Neural cell (in vitro differentiated cells): ENCODE measurements at regions not wholly inside any gene's neighbourhood (a gene's known extent, or its start where the extent isn't known, plus 50 kb on each side); places are given as distances from the start of the nearest gene placed in this dataset.

Source experiments
- H2AFZ ChIP-seq: fragments of 200-600, 300-800 bp; sonication (generic), shearing (Covaris generic); 2 replicates; pipeline ENCODE4 v1.6.0; 2014; ENCODE audit warnings: low read depth, mild to moderate bottlenecking, antibody characterized with exemption, low read length, moderate library complexity
- H3F3A ChIP-seq: fragments of 200-600 bp; shearing (Covaris generic); 2 replicates; pipeline ENCODE4 v1.6.1; 2016; ENCODE audit warnings: mild to moderate bottlenecking, moderate library complexity, mixed read lengths, antibody characterized with exemption, low read length; ENCODE audit not compliant: insufficient read depth, poor library complexity, severe bottlenecking
- H3K27ac ChIP-seq: fragments of 200-600, 300-800 bp; sonication (generic), shearing (Covaris generic); 2 replicates; pipeline ENCODE4 v1.5.1; 2014; ENCODE audit warnings: mild to moderate bottlenecking, low read length, moderate library complexity
- H3K27me3 ChIP-seq: fragments of 300-800, 200-600 bp; sonication (generic), shearing (Covaris generic); 2 replicates; pipeline ENCODE4 v1.6.0; 2014; ENCODE audit warnings: mild to moderate bottlenecking, low read depth, low read length, moderate library complexity; ENCODE audit not compliant: insufficient read depth
- H3K36me3 ChIP-seq: fragments of 300-800, 200-600 bp; sonication (generic), shearing (Covaris generic); 2 replicates; pipeline ENCODE4 v1.5.1; 2014; ENCODE audit warnings: mild to moderate bottlenecking, antibody characterized with exemption, low read length, moderate library complexity; ENCODE audit not compliant: insufficient read depth
- H3K4me2 ChIP-seq: fragments of 300-800, 200-600 bp; sonication (generic), shearing (Covaris generic); 2 replicates; pipeline ENCODE4 v1.6.0; 2014; ENCODE audit warnings: mild to moderate bottlenecking, low read length
- H3K4me3 ChIP-seq: fragments of 300-800, 200-600 bp; sonication (generic), shearing (Covaris generic); 2 replicates; pipeline ENCODE4 v1.5.1; 2014; ENCODE audit warnings: mild to moderate bottlenecking, low read length, moderate library complexity
- H3K79me2 ChIP-seq: fragments of 200-600 bp; shearing (Covaris generic); replicated peaks from 2 replicates; pipeline ENCODE4 v1.6.0; 2014; ENCODE audit warnings: mild to moderate bottlenecking, low read length, moderate library complexity; ENCODE audit not compliant: insufficient read depth
- H3K9ac ChIP-seq: fragments of 300-800, 200-600 bp; sonication (generic), shearing (Covaris generic); 2 replicates; pipeline ENCODE4 v1.6.1; 2016; ENCODE audit warnings: mild to moderate bottlenecking, low read length, mixed read lengths
- H3K9me2 ChIP-seq: fragments of 200-600 bp; shearing (Covaris generic); 2 replicates; pipeline ENCODE4 v1.6.1; 2016; ENCODE audit warnings: mild to moderate bottlenecking, low read length, mixed read lengths; ENCODE audit not compliant: insufficient read depth
- H3K9me3 ChIP-seq: fragments of 200-600, 300-800 bp; sonication (generic), shearing (Covaris generic); 2 replicates; pipeline ENCODE4 v1.6.1; 2016; ENCODE audit warnings: mild to moderate bottlenecking, mixed run types, low read length, moderate library complexity, mixed read lengths
- H4K20me1 ChIP-seq: fragments of 200-600 bp; shearing (Covaris generic); 2 replicates; pipeline ENCODE4 v1.6.1; 2016; ENCODE audit warnings: mild to moderate bottlenecking, mixed run types; ENCODE audit not compliant: insufficient read depth
- CTCF ChIP-seq: fragments of 450-650 bp; IDR thresholded peaks from 2 replicates; pipeline ENCODE4 v1.5.1; 2014; ENCODE audit warnings: antibody characterized with exemption, mild to moderate bottlenecking, moderate library complexity; ENCODE audit not compliant: poor library complexity, severe bottlenecking
- EP300 ChIP-seq: fragments of 450-650 bp; conservative IDR thresholded peaks from 2 replicates; pipeline ENCODE4 v1.6.1; 2014; ENCODE audit warnings: antibody characterized with exemption, mild to moderate bottlenecking, moderate library complexity; ENCODE audit not compliant: poor library complexity, severe bottlenecking
- EZH2 ChIP-seq: fragments of 200-600, 300-800 bp; shearing (Covaris generic), sonication (generic); IDR thresholded peaks from 2 replicates; pipeline ENCODE4 v1.6.1; 2014; ENCODE audit warnings: antibody characterized with exemption, low read length, borderline replicate concordance, mild to moderate bottlenecking; ENCODE audit not compliant: insufficient read depth, poor library complexity, severe bottlenecking
- MXI1 ChIP-seq: fragments of 450-650 bp; conservative IDR thresholded peaks from 2 replicates; pipeline ENCODE4 v1.6.1; 2014; ENCODE audit warnings: antibody characterized with exemption, mild to moderate bottlenecking; ENCODE audit not compliant: poor library complexity, severe bottlenecking
- POLR2AphosphoS5 ChIP-seq: IDR thresholded peaks from 2 replicates; pipeline ENCODE4 v1.6.1; 2012
- RAD21 ChIP-seq: fragments of 450-650 bp; conservative IDR thresholded peaks from 2 replicates; pipeline ENCODE4 v1.6.1; 2014; ENCODE audit warnings: antibody characterized with exemption, mild to moderate bottlenecking, moderate library complexity
- REST ChIP-seq: IDR thresholded peaks from 2 replicates; pipeline ENCODE4 v1.6.1; 2012; ENCODE audit warnings: borderline replicate concordance
- SMC3 ChIP-seq: fragments of 450-650 bp; conservative IDR thresholded peaks from 2 replicates; pipeline ENCODE4 v1.6.1; 2014; ENCODE audit warnings: antibody characterized with exemption, mild to moderate bottlenecking, moderate library complexity; ENCODE audit not compliant: poor library complexity
- TAF1 ChIP-seq: IDR thresholded peaks from 2 replicates; pipeline ENCODE4 v1.6.1; 2012; ENCODE audit warnings: low read depth

- Histone ChIP-seq H3F3A (no peaks in the 10 kb centered on the region), H3K79me2 (no peaks in the 10 kb centered on the region), H3K36me3 (no peaks in the 10 kb centered on the region), H3K4me2 (no peak overlapping the region), H3K27me3 (no peaks in the 10 kb centered on the region), H2AFZ (no peak overlapping the region), H4K20me1 (no peaks in the 10 kb centered on the region), H3K9me3 (no peaks in the 10 kb centered on the region), H3K9ac (no peak overlapping the region), H3K27ac (no peak overlapping the region), H3K9me2 (no peaks in the 10 kb centered on the region), H3K4me3 (no peak overlapping the region)
- TF ChIP-seq SMC3, result no peak
- no peak for TF ChIP-seq MXI1
- TF ChIP-seq POLR2AphosphoS5, result no peak
- no peak for TF ChIP-seq TAF1
- TF ChIP-seq EP300, result no peak
- TF ChIP-seq RAD21, result no peak
- TF ChIP-seq EZH2, result no peak
Observed at GRCh38 chr2:129888896-129889295, 90.6 kb upstream of the RAB6C start.

GRCh38 chr2:129891341-129892320 lies 87.8 kb upstream of the RAB6C start:
- Histone ChIP-seq H3K27me3 (no peaks in the 10 kb centered on the region), H2AFZ (no peak overlapping the region), H3K9ac (no peak overlapping the region), H3K4me2 (no peak overlapping the region), H3K4me3 (no peak overlapping the region), H3F3A (no peaks in the 10 kb centered on the region), H3K27ac (no peak overlapping the region), H4K20me1 (no peaks in the 10 kb centered on the region), H3K9me2 (no peaks in the 10 kb centered on the region), H3K79me2 (no peaks in the 10 kb centered on the region), H3K9me3 (no peaks in the 10 kb centered on the region), H3K36me3 (no peaks in the 10 kb centered on the region)
- TF ChIP-seq EP300 (no peak), TAF1 (no peak), MXI1 (no peak), POLR2AphosphoS5 (no peak), EZH2 (no peak), REST (no peak), RAD21 (no peak), SMC3 (no peak), CTCF (no peak)
